Retina (tissue), 1 donor: ENCODE measurements at regions not wholly inside any gene's neighbourhood (a gene's known extent, or its start where the extent isn't known, plus 50 kb on each side); places are given as distances from the start of the nearest gene placed in this dataset.
"Not testable (repeated sequence)": the region's sequence is repeated elsewhere in the genome, so short reads cannot be mapped to it uniquely, and the experiment has no call there.

Experiments used
- DNase-seq: peaks from one replicate; pipeline ENCODE4 v3.0.0-alpha.2; 2016

DNA sequence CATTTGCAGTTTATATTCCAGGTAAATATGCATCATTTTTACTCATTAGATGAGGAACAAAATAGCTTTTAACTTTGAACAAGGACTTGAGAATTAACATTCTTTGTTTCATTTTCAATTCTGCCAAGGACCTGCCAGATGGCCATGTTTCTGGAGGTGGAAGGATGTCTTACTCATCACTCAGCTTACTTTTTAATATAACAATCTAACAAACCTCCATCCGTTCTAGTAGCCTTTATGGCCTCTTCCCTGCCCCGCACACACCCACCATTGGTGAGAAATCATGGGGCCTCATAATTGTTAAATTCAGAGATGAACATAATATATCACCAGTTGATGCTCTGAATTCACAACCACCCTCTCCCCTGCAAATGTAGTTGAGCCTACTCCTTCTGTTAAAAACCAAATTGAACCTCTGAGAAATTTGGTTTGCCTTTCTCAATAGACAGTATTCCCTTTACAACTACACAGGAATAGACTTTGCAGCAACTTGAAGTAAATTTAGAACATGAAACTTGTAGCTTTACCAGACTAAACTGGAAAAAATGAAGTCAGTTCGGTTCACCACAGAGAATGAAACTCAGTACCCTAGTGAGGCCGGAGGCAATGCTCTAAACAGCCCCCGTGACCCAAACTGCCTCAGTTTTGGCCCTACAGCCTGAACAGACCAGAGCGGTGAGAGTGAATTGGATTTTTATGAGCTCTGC lies 50.1 kb upstream of the ACSL4 start:
- DNase-seq, result no peak

DNA sequence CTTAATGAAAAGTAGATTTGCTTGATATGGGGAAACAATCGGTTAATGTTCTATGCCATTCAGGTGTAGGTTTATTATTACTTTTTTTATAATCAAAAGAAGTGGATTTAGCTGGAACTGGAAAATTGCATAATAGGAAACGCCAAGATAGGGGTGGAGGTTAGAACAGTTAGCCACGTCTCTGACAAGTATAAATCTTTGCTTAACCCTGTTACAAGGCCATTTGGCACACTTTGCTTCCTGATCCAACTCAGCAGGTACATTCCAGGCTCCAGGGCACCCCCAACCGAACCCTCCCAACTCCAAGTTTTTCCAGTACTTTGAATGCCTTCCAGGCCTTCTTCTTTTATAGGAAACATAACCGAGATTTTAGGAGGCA lies 50.6 kb upstream of the ACSL4 start:
- DNase-seq, result no peak

DNA sequence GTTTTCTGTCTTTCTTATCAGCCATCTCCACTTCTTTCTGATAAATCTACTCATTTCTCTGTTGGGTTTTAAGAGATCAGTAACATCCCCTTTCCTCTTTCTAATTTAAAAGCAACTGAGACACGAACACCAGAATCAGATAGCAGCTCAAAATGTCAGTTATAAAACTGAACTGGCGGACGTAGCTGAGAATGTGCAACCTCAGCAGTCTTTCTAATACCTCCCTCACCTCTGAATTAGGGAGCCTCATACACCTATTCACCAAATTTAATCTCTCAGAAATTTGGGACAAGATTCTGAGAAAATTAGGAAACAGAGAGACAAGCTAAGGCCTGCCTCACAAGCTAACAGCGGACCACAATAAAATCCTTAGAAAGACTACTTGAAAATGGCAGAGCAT lies 52.0 kb upstream of the ACSL4 start:
- DNase-seq, result no peak

DNA sequence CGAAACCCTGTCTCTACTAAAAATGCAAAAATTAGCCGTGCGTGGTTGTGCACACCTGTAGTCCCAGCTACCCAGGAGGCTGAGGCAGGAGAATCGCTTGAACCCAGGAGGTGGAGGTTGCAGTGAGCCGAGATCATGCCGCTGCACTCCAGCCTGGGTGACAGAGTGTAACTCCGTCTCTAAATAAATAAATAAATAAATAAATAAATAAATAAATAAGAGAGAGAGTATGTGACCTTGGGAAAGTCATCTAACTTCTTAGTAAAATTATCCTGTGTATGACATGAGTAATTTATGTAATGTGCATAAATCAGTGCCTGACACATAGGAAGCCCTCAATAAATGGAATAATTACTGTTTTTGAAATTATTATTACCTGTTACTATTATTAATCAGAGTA lies 57.5 kb upstream of the ACSL4 start:
- DNase-seq, result not testable (repeated sequence)

DNA sequence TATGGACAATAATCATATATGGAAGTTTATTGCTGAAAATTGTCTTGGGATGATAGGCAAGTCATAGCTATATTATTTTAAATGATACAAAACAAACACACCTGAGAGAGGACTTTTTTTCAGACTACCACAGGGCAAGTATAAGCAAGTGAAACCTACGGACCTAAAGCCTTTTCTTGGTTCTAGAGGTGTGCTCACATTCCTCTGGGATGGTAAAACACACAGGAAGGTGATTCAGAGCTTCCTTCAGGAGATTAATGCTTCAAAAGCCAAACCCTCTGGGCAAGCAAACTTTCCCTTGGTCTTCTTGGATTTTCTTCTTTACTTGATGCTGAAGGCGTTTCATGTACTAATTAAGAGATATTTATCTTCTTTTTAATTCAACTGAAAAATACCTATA lies 60.1 kb upstream of the ACSL4 start:
- DNase-seq, result no peak

DNA sequence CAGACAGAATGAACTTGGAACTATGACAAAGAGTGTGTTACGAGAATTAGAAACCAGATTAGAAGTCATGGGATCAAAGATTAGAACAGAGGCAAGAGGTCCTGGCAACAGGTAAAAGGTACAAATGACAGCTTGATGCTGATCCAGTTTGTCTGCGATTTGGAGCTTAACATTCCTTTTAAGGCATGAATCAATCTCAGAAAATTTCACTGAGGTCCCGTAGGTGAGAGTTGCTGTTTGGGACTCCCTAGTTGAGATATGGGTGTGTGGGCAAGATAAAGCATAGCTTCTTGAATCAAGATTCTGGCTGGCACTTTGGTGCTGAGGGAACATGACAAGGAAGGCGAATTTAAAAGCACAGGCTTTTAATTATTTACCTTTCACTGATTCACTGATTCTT lies 62.6 kb upstream of the ACSL4 start:
- DNase-seq, result no peak

DNA sequence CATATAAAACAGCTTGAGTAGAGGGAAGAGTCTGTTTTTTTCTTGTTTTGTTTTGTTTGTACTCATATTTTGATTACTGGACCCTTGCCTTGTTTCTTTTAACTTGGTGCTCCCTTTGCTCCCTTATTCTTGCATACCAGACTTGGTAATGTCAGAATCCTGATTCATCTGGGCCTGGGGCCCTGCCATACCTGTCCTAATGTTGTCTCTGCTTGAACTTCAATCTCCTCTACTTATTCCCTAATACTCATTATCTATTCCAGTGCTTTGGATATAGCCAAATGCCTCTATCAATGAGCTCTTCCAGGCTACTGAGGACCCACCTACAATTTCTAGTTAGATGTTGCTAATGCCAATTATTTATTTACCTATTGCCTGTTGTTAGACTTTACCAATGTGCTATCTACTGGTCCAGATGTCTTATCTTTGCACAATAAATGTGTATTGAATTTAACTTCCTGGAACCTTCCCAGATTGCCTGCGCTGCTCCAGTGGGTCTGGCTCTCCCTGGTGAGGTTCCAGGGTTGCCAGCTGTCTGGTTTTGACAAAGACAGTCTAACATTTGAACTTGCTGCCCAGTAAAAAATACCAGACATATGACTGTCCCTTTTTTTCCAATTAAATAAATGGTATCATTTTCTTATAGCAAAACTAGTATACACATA lies 64.4 kb upstream of the ACSL4 start:
- no peak for DNase-seq

DNA sequence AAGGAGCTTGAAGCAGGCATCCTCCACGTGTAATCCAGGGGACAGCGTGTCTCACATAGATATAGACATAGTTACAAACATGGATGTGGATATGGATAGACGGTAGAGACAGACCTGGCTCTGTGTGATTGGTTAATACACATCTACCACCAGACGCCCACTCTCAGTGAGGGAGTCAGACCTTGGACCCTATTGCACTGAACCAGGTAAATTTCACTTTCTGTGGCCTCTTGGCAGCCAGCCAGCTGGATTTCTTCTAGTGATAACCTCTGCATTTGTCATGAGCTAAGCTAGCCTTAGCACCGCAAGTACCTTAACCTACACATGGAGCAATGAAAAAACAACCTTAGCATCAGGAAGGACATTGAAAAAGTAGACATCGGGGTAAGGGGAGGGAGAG lies 79.2 kb upstream of the ACSL4 start:
- no peak for DNase-seq

DNA sequence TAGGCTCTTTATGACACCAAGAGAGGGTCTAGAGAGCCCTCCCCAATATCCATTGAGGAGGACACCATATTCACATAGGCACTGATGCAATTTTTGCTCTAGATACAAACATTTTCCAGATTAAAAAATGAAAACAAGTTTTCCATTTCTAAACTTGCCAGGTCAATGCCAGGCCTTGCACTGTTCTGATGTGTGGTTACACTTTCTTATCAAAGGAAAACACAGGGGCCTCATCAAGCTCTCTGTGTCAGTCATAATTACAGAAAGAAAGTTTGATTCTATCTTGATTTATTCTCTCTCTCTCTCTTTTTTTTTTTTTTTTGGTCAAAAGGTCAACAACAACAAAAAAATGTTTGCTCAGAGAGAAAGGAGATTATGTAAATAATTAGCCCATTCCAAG lies 80.2 kb upstream of the ACSL4 start:
- DNase-seq, result no peak

DNA sequence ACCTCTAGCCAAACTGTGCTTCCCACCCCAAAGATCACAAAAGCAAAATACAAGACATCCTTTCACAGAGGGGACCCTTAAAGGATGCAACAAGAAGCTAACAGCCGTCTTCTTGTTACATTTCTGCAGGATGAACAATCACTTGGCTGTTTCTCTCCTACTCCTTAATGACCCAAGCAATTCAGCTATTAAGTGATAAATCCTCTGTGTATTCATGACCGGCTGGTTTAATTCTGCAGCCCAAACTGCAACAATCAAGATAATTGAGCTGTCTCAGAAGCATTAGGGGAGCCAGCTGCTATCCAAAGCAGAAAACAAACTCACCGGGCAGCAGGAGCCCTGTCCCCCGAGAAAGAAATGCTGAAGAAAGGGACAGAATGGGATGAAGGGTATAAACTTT lies 85.9 kb upstream of the ACSL4 start:
- peak; percentile 38 for DNase-seq

DNA sequence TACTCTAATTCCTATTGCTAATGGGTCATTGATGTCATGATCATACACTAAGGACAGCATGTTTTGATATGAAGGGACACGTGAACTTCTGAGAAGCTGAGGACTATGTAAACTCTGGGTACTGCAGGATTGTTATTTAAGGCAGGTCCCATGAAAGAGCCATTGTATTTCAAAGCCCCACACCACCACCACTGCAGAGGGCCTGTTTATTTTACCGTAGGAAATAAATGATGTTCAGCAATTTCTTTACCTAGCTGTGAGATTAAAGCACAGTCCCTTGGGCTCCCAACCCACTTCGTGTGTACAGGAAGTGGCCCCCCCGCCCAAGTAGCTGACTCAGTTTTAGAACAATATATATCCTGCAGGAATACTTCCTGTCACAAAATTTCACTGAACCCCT lies 89.8 kb upstream of the ACSL4 start:
- DNase-seq, result no peak

DNA sequence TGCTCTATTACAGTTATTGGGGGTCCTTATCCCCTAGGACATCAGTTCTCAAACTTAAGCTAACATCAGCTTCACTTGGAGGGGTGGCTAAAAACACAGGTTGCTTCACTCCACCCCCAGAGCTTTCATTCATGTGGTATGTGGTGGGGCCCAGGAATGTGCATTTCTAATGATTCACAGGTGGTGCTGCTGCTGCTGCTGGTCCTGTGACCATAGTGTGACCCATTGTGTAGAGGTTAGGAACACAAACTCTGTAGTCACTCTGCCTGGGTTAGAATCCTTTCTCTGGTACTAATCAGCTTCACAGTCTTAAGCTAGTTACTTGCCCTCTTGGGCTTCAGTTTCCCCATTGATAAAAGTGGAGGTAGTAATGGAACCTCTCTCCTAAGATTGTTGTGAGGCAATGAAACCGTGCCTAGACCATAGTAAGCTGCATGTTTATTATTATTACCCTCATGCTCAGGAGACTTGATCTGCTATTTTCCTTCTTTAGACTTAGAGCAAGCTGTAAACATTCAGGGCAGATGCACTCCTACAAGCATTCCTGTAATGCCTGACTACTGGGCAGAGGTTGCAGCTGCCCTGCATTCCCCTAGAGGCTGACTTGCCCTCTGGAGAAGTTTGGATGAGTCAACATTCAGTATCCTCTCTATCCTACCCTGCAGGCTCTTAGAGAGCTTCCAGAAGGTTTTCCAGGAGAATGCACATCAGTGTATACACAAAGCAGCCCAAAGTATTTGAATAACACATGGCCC lies 94.1 kb upstream of the ACSL4 start:
- no peak for DNase-seq

DNA sequence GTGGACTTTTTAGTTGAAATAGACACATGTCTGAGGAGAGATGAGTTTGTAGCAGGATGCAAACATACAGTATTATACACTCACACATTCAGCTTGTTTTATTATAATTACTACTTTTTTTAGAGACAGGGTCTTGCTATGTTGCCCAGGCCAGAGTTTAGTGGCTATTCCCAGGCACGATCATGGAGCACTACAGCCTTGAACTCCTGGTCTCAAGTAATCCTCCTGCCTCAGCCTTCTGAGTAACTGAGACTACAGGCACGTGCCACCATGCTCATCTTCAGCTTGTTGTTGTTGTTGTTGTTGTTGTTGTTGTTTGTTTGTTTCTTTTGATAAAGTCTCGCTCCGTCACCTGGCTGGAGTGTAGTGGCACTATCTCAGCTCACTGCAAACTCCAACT lies 94.7 kb upstream of the ACSL4 start:
- DNase-seq, result no peak

DNA sequence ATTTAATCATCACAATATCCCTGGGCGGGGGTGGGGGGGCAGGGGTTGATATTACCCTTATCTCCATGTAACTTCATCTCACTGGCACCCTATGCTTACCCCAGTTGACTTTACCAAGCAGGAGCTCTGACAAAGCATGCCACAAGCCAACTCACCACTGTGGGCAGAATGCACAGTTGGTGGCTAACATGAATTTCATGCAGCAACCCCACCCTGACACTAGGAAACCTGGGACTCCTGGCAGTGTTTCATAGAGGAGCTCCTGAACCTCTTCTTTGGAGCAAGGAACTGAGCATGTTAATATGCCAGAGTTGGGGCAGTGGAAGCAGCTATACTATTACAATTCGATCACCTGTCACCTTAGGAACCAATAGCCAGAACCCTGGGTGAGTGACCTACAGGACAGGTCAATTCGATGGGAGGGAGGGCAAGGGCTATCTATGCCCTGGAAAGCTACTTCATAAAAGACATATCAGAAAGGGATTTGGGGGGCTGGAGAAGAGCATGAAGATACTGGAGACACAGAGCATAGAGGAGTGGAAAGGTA lies 97.2 kb upstream of the ACSL4 start:
- DNase-seq, result no peak

DNA sequence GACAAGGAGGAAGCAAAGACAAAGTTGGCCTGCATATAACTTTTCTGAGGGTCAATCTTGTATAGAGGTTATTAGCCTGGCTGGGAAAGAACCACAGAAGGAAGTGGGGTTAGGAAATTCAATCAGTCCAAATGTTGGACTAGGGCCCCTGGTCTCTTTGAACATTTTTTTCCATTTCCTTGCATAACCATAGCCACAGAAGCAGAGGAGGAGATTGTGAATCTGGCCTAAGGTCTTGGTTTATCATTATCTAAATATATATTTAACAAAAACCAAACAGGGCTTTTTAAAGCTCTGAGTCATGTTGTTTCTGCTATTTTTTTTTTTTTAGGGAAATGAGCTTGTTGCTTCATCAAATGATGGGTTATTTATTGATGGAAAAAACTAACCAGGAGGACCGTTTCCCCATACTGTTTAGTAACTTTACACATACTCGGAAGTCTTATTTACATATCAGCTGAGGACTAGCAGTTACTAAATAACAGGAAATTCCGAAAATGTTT lies 97.7 kb upstream of the ACSL4 start:
- no peak for DNase-seq

DNA sequence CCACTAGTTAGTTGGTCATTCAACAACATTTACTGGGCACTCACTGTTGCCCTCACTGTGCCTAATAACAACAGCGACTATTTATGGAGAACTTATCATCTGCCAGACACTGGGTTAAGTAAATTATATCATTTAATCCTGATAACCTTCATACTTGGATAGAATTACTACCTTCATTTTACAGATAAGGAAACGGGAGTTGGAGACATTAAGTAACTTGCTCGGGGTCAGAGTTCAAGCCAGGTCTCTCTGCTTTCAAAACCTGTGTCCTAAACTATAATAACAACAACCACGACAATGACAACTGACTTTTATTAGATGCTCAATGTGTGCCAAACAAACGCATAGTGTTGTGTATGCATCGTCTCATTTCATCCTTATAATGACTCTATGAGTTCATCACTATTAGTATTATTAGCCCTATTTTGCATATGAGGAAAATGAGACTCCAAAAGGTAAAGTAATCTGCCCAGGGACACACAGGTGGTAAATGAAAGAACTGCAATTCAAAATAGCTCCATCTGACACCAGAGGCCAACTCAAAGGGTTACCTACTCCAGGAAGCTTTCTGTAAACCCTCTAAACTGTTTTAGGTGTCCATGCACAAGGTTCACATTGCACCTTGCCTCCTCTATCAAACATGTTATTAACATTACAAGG lies 98.4 kb upstream of the ACSL4 start:
- no peak for DNase-seq

DNA sequence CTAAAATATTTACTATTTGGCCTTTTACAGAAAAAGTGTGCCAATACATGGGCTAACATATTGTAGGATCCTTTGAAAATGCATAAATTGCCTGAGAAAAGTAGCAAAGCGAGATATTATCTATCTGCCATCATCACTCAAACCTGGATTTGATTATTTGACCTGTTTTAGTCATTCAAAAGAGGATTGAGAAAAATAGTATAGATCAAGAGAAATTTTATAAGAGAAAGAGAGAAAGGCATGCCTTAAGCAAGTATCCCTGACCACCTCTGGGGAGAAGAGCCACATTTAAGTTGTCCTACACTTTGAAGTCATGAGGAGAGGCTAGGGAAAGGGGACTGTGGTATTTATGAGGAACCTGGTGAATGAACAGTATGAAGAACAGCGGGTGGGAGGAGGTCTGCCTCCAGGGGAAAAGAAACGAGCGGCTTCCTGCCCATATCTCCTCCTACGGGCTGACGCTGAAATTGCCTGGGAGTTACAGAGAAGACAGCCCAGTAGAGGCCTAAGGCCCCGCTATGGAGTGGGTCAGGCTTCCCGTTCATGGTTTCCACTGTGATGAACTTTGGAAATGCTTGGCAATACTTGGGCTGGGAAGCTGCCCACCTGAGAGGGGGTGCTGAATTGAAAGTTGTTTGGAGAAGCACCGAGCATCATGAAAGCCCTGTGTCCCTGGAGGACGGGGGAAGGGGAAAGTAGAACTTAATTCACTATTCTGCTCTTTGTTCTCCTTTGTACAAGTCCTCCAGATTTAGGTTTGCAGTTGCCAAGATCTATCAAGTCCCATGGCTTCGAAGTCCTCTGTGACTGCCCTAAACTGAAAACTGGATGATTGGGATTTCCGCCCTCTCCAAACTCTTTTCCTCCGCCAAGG lies 106.9 kb upstream of the ACSL4 start:
- DNase-seq, result no peak

DNA sequence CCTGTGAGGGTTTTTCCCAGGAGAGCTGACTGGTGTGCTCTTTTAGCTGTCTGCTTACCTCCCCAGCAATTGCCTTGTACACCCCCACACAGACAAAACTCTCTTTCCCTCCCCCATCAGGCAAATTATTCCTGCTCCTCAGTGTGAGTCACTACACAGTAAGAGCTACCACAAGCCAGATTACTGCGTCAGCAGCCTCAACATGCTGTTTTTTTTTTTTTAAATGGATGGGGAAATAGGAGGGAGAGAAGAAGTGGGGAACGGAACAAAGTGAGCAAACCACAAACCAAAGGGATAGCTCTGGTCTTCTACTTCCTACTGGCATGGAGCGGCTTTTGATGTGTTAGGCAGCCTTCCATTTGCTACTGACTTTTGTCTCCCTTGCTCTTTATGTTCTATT lies 107.5 kb upstream of the ACSL4 start:
- no peak for DNase-seq

DNA sequence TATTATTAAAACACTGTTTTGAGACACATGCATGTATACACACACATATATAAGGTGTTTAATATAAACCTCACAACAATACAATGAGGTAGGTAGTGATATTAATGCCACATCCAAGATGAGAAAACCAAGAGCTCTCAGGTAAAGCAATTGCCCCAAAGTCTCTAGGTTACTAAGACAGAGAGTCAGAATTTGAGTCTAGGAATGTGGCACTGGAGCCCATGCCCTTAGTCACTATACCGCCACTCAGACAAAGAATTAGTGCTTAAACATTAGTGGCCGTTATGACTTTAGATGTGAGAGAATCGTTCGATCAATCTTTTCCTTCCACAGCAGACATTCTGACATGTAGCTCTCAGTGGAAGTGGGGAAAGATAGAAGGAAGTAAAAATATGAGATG lies 108.2 kb upstream of the ACSL4 start:
- DNase-seq, result no peak

DNA sequence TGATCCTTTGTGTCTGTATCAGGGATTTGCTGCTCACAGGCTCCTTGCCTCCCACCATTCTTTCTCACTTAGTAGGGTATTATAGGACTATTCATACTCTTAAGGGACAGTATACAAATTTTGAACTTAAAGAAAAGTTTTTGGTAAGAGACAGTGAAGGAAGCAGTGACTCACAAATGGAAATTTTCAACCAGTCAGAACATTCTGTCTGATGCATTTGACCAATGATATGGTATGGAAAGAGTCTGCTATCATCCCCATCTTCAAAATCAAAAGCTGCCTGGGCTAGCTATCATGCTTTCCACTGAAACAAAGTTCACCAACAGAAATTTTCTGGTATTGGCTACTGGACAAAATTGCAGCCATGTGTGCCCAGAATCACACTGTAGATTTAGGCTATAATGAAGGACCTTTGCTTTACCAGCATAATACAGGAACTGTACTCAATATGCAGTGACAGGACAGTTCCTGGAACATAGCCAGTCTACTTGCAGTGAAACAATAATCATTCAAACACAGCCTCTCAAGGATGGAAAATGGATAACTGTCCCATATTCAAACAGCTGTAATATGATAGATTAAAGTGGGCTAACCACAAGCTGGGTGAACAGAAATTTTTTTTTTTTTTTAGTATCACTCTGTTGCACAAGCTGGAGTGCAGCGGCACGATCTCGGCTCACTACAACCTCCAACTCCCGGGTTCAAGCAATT lies 109.0 kb upstream of the ACSL4 start:
- no peak for DNase-seq

DNA sequence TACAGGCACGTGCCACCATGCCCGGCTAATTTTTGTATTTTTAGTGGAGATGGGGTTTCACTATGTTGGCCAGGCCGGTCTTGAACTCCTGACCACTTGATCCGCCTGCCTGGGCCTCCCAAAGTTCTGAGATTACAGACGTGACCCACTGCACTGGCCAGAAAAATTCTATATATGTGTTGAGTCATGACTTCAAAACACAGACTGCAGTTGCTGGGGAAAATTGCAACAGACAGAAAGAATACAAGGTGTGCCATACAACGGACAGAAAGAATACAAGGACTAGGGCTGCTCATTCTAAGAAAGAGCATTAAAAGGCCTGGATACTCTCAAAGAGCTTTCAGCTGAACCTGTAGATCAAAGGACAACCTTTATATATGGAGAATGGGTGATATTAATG lies 109.6 kb upstream of the ACSL4 start:
- no peak for DNase-seq
